ENCODE measurements at regions not wholly inside any gene's neighbourhood (a gene's known extent, or its start where the extent isn't known, plus 50 kb on each side); places are given as distances from the start of the nearest gene placed in this dataset.

DNA sequence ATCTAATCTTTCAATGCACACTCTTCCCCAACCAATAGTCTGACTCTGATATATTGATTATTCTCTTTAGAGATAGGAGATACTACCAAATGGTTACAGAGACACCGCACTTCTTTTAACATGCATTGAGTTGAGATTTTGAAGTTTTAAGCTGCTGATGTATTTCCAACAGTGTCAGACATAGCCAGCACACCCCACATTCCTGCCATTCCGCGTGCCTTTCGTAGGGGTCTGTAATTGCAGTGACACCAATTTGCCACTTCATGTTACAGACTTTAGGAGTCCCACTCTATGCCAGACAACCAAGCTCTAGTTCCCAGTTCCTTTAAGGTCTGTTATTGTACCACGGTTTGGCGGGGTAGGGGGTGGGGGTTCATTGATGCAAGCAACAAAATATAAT, 618.2 kb upstream of the FRG1 start:
- in situ Hi-C loops (cut with MboI; ENCODE audit: low sequenced_read_pairs, unreplicated experiment) = no loop called here
- TF ChIP-seq, protein P1, sequence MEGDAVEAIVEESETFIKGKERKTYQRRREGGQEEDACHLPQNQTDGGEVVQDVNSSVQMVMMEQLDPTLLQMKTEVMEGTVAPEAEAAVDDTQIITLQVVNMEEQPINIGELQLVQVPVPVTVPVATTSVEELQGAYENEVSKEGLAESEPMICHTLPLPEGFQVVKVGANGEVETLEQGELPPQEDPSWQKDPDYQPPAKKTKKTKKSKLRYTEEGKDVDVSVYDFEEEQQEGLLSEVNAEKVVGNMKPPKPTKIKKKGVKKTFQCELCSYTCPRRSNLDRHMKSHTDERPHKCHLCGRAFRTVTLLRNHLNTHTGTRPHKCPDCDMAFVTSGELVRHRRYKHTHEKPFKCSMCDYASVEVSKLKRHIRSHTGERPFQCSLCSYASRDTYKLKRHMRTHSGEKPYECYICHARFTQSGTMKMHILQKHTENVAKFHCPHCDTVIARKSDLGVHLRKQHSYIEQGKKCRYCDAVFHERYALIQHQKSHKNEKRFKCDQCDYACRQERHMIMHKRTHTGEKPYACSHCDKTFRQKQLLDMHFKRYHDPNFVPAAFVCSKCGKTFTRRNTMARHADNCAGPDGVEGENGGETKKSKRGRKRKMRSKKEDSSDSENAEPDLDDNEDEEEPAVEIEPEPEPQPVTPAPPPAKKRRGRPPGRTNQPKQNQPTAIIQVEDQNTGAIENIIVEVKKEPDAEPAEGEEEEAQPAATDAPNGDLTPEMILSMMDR (IDR thresholded peaks at IDR 0.05; ENCODE audit: borderline replicate concordance, control extremely low read depth, extremely low read depth, insufficient read depth, missing control alignments) = no peak
- no peak for DNase-seq (ENCODE audit: low spot score)

DNA sequence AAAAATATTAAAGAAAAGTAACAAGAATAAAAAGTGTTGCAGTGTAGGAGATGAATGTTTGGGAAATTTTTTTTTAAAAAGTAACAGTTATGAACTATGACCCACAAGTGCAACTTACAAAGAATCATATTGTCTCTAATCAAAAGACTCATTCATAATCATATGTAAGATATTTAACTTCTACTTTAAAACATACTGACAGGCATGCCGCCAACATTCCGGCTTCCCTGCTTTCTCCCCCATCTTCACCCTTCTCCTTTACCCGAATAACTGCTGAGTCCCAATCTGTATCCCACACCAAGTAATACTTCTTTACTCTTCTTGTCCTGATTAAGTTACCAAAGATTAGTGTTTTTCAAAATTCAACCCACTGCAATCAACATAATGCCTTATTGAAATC, 598.8 kb upstream of the FRG1 start:
- TF ChIP-seq, protein P1 (IDR thresholded peaks at IDR 0.05; ENCODE audit: borderline replicate concordance, control extremely low read depth, extremely low read depth, insufficient read depth, missing control alignments) = no peak
- DNase-seq (ENCODE audit: low spot score) = no peak
- in situ Hi-C loops (cut with MboI; ENCODE audit: low sequenced_read_pairs, unreplicated experiment) = no loop called here

DNA sequence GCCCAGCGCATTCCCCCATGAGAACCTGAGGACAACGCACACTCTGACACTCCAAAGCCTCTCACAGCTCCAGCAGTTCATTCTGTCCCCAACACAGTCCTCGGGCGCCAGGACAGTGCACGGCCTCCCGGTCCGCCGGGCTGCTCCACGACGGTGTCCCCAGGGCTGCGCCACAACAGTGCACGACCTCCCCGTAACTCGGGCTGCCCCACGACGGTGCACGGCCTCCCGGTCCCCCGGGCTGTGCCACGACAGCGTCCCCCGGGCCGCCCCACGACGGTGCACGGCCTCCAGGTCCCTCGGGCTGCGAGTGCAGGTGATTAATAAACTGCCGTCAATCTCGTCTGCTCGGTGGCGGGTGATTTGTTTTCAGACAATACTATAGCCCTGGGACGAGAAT, 585.1 kb upstream of the FRG1 start:
- TF ChIP-seq, protein P1 (IDR thresholded peaks at IDR 0.05; ENCODE audit: borderline replicate concordance, control extremely low read depth, extremely low read depth, insufficient read depth, missing control alignments) = no peak
- DNase-seq (ENCODE audit: low spot score) = no peak
- in situ Hi-C loops (cut with MboI; ENCODE audit: low sequenced_read_pairs, unreplicated experiment) = no loop called here

DNA sequence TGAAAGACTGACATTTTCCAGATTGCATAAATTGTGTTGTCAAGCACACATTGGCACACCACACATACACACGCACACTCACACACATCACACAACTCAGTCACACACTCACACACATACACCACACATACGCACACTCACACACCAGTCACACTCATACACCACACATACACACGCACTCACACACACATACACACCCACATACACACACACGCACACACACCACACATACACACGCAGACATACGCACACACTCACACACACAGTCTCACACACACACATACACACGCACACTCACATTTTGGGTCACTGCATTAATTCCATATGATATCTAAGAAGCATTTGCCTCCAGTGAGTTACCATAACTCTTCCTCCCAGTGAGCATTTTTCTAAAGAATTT, 578.3 kb upstream of the FRG1 start:
- no peak for DNase-seq (ENCODE audit: low spot score)
- TF ChIP-seq, protein P1 (IDR thresholded peaks at IDR 0.05; ENCODE audit: borderline replicate concordance, control extremely low read depth, extremely low read depth, insufficient read depth, missing control alignments) = no peak
- in situ Hi-C loops (cut with MboI; ENCODE audit: low sequenced_read_pairs, unreplicated experiment) = no loop called here

DNA sequence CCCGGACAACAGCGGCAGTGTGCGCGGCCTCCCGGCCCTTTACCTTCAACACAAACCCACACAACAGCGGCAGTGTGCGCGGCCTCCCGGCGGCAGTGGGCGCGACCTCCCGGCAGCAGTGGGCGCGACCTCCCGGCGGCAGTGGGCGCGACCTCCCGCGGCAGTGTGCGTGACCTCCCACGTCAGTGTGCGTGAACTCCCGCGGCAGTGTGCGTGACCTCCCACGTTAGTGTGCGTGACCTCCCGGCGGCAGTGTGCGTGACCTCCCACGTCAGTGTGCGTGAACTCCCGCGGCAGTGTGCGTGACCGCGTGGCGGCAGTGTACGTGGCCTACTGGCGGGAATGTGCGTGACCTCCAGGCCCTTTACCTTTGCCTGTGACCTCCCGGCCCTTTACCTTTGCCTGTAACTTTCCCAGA, 576.6 kb upstream of the FRG1 start:
- no peak for DNase-seq (ENCODE audit: low spot score)
- in situ Hi-C loops (cut with MboI; ENCODE audit: low sequenced_read_pairs, unreplicated experiment) = no loop called here
- TF ChIP-seq, protein P1 (IDR thresholded peaks at IDR 0.05; ENCODE audit: borderline replicate concordance, control extremely low read depth, extremely low read depth, insufficient read depth, missing control alignments) = no peak

DNA sequence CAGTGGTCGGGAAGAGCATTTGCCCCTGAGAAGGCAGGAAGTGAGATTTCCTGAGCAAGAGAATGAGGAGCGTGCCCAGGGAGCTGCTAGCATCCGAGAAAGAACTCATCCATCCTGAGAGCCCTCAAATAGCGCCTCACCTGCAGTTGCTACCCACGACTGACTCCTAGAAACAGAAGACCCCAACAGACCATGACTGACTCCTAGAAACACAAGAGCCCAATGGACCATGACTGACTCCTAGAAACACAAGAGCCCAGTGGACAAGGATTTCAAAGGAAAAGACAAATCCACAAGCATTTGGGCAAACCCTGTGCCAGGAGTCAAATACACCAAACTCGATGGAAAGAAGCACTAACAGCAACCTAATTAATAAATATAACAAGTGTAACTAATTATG, 575.2 kb upstream of the FRG1 start:
- TF ChIP-seq, protein P1 (IDR thresholded peaks at IDR 0.05; ENCODE audit: borderline replicate concordance, control extremely low read depth, extremely low read depth, insufficient read depth, missing control alignments) = no peak
- DNase-seq (ENCODE audit: low spot score) = no peak
- in situ Hi-C loops (cut with MboI; ENCODE audit: low sequenced_read_pairs, unreplicated experiment) = no loop called here

DNA sequence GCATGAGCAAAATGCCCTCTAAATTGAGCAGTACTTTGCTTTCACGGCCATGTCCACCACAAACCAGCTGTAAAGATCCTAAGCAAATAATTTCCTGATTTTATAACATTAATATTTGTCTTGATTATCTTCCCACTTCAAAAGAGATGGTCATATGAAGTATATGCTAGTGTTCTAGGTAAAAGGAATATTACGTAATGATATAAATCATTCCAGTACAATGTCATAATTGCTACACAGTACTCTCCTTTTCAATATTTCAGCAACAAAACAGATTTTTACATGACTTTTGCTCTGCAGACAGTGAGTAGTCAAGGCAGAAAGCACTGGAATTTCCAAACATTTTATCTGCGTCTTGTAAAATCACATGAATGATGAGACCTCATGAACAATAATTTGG, 572.8 kb upstream of the FRG1 start:
- TF ChIP-seq, protein P1 (IDR thresholded peaks at IDR 0.05; ENCODE audit: borderline replicate concordance, control extremely low read depth, extremely low read depth, insufficient read depth, missing control alignments) = no peak
- DNase-seq (ENCODE audit: low spot score) = no peak
- in situ Hi-C loops (cut with MboI; ENCODE audit: low sequenced_read_pairs, unreplicated experiment) = no loop called here
